ENCODE measurements at regions not wholly inside any gene's neighbourhood (a gene's known extent, or its start where the extent isn't known, plus 50 kb on each side); places are given as distances from the start of the nearest gene placed in this dataset.

GRCh38 chr3:193789455-193789854, 196.4 kb downstream of the OPA1 start:
- TF ChIP-seq EZH2phosphoT487 (IDR thresholded peaks at IDR 0.05; ENCODE audit: borderline replicate concordance, low read length) (no peak), CTCF (IDR thresholded peaks at IDR 0.05; ENCODE audit: low read depth, low read length, poor library complexity, severe bottlenecking) (no peak)
